Upper lobe of left lung (tissue), 6 donors: ENCODE measurements at regions not wholly inside any gene's neighbourhood (a gene's known extent, or its start where the extent isn't known, plus 50 kb on each side); places are given as distances from the start of the nearest gene placed in this dataset.

Experiments
- ATAC-seq, 2 donors: fragments of 200-7000 bp; cut with Tn5 transposase; one replicate each; pipeline ENCODE4 v1.9.1; 2022; ENCODE audit warnings: mild to moderate bottlenecking in 2 of 2, moderate library complexity in 2 of 2; ENCODE audit not compliant: low FRiP score in 2 of 2
- DNase-seq, 2 donors: peaks; one replicate each; pipeline ENCODE4 v3.0.0-alpha.2; 2019 to 2020
- H3K27ac ChIP-seq, 4 donors: fragments of 200-600 bp; sonication (generic); one replicate each; pipeline ENCODE4 v1.5.1; 2016 to 2019
- H3K27me3 ChIP-seq, 4 donors: fragments of 200-600 bp; sonication (generic); one replicate each; pipeline ENCODE4 v1.5.1; 2017 to 2019
- H3K36me3 ChIP-seq, 4 donors: fragments of 200-600 bp; sonication (generic); one replicate each; pipeline ENCODE4 v1.5.1; 2016 to 2019
- H3K4me1 ChIP-seq, 4 donors: fragments of 200-600 bp; sonication (generic); one replicate each; pipeline ENCODE4 v1.5.1; 2018 to 2019
- H3K4me3 ChIP-seq, 4 donors: fragments of 200-600 bp; sonication (generic); one replicate each; pipeline ENCODE4 v1.5.1; 2017 to 2019; ENCODE audit warnings: mild to moderate bottlenecking in 2 of 4, moderate library complexity in 1 of 4
- H3K9me3 ChIP-seq, 4 donors: fragments of 200-600 bp; sonication (generic); one replicate each; pipeline ENCODE4 v1.5.1; 2018 to 2019
- EP300 ChIP-seq, 4 donors: sonication (generic); formaldehyde crosslinking; IDR thresholded peaks; one replicate each; pipeline ENCODE4 v1.5.1; 2017; ENCODE audit warnings: antibody characterized with exemption in 4 of 4, control low read depth in 2 of 4
- POLR2A ChIP-seq, 4 donors: fragments of 450-650 bp; IDR thresholded peaks; one replicate each; pipeline ENCODE4 v1.5.1; 2016 to 2017; ENCODE audit warnings: antibody characterized with exemption in 4 of 4, mild to moderate bottlenecking in 2 of 4
- POLR2AphosphoS5 ChIP-seq, 2 donors: sonication (generic); formaldehyde crosslinking; IDR thresholded peaks; one replicate each; pipeline ENCODE4 v1.5.1; 2017; ENCODE audit warnings: antibody characterized with exemption in 2 of 2
- WGBS, 2 donors: methylation state at CpG; one replicate each; pipeline ENCODE4 v1.1.5; 2017 to 2018; 5-methylcytosine and 5-hydroxymethylcytosine counted together
- TF ChIP-seq, protein P1 (sequence below), 6 experiments: fragments of 450-650 bp in 4 of 6; fragments of 200-600 bp in 2 of 6; sonication (generic) in 2 of 6; IDR thresholded peaks; one replicate each; pipeline ENCODE4 v1.5.1; 2016 to 2019; ENCODE audit warnings: antibody characterized with exemption in 6 of 6
- donor health status: DM: no; HTN: no; CAD: no; lungs with moderate emphysema.
- donor health status: DM: no; HTN: yes; CAD: no; lungs with severe emphysema.

DNA sequence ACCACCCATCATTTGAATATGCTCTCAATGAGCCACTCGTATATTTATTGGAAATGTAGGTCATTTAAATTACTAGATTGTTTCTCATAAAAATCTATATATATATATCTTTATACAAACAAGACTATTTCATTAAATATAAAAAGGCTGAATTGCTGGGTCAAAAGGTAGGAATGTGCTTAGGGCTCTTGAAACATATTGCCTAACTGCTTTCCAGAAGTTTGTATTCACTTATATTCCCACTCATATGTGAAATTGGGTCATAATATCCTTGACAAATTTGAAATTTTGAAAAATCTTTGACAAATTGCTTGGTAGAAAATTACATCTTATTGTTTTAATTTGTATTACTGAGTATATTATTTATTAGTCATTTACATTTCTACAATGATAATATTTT, 999.8 kb upstream of the CDH2 start:
- ATAC-seq (no peak), DNase-seq (no peak)
- H3K4me3 ChIP-seq = no peak overlapping the region
- H3K36me3 ChIP-seq = no peaks in the 10 kb centered on the region
- H3K9me3 ChIP-seq = no peaks in the 10 kb centered on the region
- no peaks in the 10 kb centered on the region for H3K27me3 ChIP-seq
- 80 to 85% methylated on average over 1 of the region's 1 CpG for WGBS, 2 donors
- H3K27ac ChIP-seq = no peak overlapping the region
- no peaks in the 10 kb centered on the region for H3K4me1 ChIP-seq
- TF ChIP-seq POLR2AphosphoS5 (IDR thresholded peaks at IDR 0.05) (no peak), EP300 (IDR thresholded peaks at IDR 0.05) (no peak), POLR2A (IDR thresholded peaks at IDR 0.05) (no peak)
- TF ChIP-seq, protein P1, sequence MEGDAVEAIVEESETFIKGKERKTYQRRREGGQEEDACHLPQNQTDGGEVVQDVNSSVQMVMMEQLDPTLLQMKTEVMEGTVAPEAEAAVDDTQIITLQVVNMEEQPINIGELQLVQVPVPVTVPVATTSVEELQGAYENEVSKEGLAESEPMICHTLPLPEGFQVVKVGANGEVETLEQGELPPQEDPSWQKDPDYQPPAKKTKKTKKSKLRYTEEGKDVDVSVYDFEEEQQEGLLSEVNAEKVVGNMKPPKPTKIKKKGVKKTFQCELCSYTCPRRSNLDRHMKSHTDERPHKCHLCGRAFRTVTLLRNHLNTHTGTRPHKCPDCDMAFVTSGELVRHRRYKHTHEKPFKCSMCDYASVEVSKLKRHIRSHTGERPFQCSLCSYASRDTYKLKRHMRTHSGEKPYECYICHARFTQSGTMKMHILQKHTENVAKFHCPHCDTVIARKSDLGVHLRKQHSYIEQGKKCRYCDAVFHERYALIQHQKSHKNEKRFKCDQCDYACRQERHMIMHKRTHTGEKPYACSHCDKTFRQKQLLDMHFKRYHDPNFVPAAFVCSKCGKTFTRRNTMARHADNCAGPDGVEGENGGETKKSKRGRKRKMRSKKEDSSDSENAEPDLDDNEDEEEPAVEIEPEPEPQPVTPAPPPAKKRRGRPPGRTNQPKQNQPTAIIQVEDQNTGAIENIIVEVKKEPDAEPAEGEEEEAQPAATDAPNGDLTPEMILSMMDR (IDR thresholded peaks at IDR 0.05) = no peak

DNA sequence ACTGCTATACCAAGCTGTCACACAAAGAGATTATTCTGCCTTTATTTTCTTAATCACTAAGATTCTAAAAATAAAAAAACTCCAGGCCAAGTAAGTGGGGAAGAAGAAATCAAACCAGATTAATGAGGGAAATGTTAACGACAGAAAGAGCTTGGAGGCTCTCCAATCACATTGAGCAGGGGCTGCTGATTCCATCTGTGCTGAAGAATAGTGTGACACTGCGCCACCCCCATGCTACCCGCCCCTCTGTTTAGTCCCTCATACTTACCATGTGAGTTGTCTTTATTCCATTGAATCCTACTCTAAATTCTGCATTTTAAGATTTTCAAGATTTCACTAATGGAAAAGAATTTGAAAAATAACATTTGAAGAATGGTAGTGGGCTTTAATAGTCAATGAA, 998.0 kb upstream of the CDH2 start:
- 61 to 63% methylated on average over 3 of the region's 3 CpGs for WGBS, 2 donors

DNA sequence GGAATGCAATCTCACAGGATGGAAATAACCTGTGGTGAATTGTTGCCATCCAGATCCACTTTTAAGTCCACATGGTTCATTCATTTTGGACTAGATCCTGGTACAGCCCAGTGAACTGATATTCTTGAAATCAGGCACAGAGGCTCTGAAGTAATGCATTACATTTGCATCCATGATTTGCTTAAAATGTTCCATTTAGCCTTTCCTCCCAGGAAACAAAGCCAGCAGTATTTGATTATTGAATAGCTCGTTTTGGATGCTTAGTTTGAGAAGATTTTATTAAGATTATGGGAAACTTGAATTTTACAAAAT, 995.8 kb upstream of the CDH2 start:
- DNase-seq = no peak
- Histone ChIP-seq H3K27me3 (no peaks in the 10 kb centered on the region), H3K4me3 (no peak overlapping the region), H3K27ac (no peak overlapping the region), H3K36me3 (no peaks in the 10 kb centered on the region), H3K9me3 (no peaks in the 10 kb centered on the region), H3K4me1 (no peaks in the 10 kb centered on the region)
- WGBS, 2 donors = 55 to 56% methylated on average over 1 of the region's 1 CpG
- ATAC-seq = no peak
- TF ChIP-seq EP300 (IDR thresholded peaks at IDR 0.05) (no peak), POLR2AphosphoS5 (IDR thresholded peaks at IDR 0.05) (no peak), POLR2A (IDR thresholded peaks at IDR 0.05) (no peak)
- TF ChIP-seq, protein P1 (IDR thresholded peaks at IDR 0.05) = no peak

More for the DNA sequence above, 998.0 kb upstream of the CDH2 start:
- no peaks in the 10 kb centered on the region for H3K27me3 ChIP-seq
- no peaks in the 10 kb centered on the region for H3K9me3 ChIP-seq
- no peak overlapping the region for H3K27ac ChIP-seq
- H3K36me3 ChIP-seq = no peaks in the 10 kb centered on the region
- DNase-seq = no peak
- H3K4me3 ChIP-seq = no peak overlapping the region
- H3K4me1 ChIP-seq = no peaks in the 10 kb centered on the region
- ATAC-seq = no peak
- no peak for TF ChIP-seq EP300 (IDR thresholded peaks at IDR 0.05)
- TF ChIP-seq POLR2A (IDR thresholded peaks at IDR 0.05) = no peak
- TF ChIP-seq POLR2AphosphoS5 (IDR thresholded peaks at IDR 0.05) = no peak
- TF ChIP-seq, protein P1 (IDR thresholded peaks at IDR 0.05) = no peak

DNA sequence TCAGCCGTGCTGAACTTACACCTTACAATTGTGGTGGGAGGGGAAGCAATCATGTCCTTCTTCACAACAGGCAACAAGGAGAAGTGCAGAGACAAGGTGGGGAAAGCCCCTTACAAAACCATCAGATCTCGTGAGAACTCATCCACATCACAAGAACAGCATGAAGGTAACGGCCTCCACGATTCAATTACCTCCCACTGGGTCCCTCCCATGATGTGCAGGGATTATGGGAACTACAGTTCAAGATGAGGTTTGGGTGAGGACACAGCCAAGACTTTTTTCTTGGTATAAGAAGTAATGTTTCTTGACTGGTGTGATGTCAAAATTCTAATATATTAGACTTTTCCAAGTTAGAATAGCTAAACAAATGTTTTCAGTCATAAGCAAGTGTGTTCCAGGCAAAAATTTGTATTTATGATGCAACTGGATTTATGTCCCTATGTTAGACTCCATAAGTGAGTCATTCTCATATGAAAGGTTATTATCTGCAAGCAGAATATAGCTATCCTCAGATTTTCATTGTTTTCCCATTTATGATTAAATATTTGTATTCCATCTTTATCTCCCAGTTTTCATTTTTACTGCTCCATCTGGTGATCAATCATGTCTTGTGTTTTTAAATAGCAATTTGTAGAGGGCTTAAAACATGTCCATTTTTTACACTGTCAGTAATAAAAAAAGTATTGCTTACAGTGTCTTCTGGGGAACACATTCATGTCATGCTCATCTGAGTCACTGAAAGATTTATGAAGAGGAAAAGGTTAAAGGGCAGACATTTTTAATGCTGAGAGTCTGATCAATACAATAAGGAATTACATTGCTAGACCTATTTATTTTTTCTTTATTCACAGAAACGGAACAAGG, 995.2 kb upstream of the CDH2 start:
- H3K4me3 ChIP-seq = no peak overlapping the region
- H3K27me3 ChIP-seq = no peaks in the 10 kb centered on the region
- no peaks in the 10 kb centered on the region for H3K36me3 ChIP-seq
- no peak overlapping the region for H3K27ac ChIP-seq
- no peak for ATAC-seq
- no peaks in the 10 kb centered on the region for H3K9me3 ChIP-seq
- WGBS, 2 donors = 71 to 73% methylated on average over 5 of the region's 5 CpGs
- no peaks in the 10 kb centered on the region for H3K4me1 ChIP-seq
- no peak for DNase-seq
- TF ChIP-seq POLR2A (IDR thresholded peaks at IDR 0.05) (no peak), EP300 (IDR thresholded peaks at IDR 0.05) (no peak), POLR2AphosphoS5 (IDR thresholded peaks at IDR 0.05) (no peak)
- TF ChIP-seq, protein P1 (IDR thresholded peaks at IDR 0.05) = no peak

DNA sequence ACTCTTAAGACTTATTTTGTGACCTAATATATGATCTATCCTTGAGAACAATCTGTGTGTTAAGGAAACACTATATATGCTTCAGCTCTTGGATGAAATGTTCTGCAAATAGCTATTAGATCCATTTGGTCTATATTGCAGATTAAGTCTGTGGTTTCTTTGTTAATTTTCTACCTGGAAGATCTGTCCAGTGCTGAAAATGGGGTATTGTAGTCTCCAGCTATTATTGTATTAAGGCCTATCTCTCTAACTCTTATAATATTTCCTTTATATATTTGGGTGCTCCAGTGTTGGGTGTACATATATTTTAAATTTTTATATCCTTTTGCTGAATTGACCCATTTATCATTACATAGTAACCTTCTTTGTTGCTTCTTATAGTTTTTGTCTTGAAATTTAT, 992.7 kb upstream of the CDH2 start:
- no peaks in the 10 kb centered on the region for H3K36me3 ChIP-seq
- H3K27me3 ChIP-seq = no peaks in the 10 kb centered on the region
- DNase-seq (no peak), ATAC-seq (no peak)
- TF ChIP-seq POLR2A (IDR thresholded peaks at IDR 0.05) (no peak), EP300 (IDR thresholded peaks at IDR 0.05) (no peak), POLR2AphosphoS5 (IDR thresholded peaks at IDR 0.05) (no peak)
- TF ChIP-seq, protein P1 (IDR thresholded peaks at IDR 0.05) = no peak
- no peaks in the 10 kb centered on the region for H3K9me3 ChIP-seq
- H3K27ac ChIP-seq = no peak overlapping the region
- no peaks in the 10 kb centered on the region for H3K4me1 ChIP-seq
- no peak overlapping the region for H3K4me3 ChIP-seq
